ENCODE measurements at regions not wholly inside any gene's neighbourhood (a gene's known extent, or its start where the extent isn't known, plus 50 kb on each side); places are given as distances from the start of the nearest gene placed in this dataset.

DNA sequence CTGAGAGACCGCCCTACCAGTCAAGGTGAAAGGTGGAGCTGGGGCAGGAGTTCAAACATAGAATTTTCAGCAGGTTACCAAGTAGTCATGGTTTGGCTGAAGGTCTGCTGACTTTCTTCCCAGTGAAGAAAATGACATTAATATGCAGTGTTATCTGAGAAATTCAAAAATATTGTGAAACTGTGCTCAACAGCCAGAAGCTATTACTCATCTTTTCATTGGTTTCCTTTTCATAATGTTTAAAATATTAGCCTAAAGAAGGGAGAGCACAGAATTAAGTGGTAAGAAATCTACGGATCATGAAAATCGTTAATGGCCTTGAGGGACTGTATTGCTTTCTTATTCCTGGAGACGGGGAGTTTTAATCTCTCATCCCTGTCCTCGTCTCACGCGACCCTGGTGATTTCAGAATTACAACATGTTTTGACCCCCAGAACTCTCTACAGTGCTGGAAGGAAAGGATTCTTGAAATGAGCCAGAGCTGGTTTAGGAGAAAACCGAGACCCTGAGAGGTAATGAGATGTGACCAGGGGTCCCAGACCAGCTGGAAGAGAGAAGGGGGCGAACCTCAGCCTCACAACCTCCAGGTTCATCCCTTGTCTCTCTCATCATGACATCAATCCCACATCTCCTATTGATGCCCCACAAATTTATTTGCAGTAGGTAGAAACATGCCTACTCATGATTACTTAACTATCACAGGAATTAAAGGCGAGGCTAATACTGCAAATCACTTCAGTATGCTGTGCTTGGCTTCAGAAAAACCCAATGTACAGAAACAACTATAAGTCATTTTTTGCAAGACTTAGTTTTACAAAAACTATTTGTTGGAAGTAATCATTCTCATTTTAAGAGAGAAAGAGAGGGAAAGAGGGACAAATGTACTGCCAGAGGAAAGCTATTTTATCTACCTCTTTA lies 209.5 kb downstream of the FNDC1 start:
- Histone ChIP-seq H3K27me3 (ENCODE audit: control insufficient read depth, low read length) (no peaks in the 10 kb centered on the region), H3K36me3 (ENCODE audit: control insufficient read depth, low read length) (no peaks in the 10 kb centered on the region), H3K79me2 (ENCODE audit: control insufficient read depth, low read length) (no peaks in the 10 kb centered on the region), H3K4me2 (ENCODE audit: low read length) (no peak overlapping the region), H3K9me3 (ENCODE audit: control insufficient read depth, insufficient read depth, low read length) (no peaks in the 10 kb centered on the region), H3K4me1 (ENCODE audit: control insufficient read depth, low read length) (no peaks in the 10 kb centered on the region), H3K27ac (ENCODE audit: low read depth, low read length) (no peak overlapping the region), H3K4me3 (ENCODE audit: low read length) (no peak overlapping the region), H3F3A (ENCODE audit: control insufficient read depth, insufficient read depth) (no peaks in the 10 kb centered on the region), H4K20me1 (ENCODE audit: control insufficient read depth, insufficient read depth, low read depth, low read length) (no peaks in the 10 kb centered on the region), H3K9me2 (replicated peaks; ENCODE audit: control insufficient read depth, low read length) (no peaks in the 10 kb centered on the region)
- TF ChIP-seq, protein P1, sequence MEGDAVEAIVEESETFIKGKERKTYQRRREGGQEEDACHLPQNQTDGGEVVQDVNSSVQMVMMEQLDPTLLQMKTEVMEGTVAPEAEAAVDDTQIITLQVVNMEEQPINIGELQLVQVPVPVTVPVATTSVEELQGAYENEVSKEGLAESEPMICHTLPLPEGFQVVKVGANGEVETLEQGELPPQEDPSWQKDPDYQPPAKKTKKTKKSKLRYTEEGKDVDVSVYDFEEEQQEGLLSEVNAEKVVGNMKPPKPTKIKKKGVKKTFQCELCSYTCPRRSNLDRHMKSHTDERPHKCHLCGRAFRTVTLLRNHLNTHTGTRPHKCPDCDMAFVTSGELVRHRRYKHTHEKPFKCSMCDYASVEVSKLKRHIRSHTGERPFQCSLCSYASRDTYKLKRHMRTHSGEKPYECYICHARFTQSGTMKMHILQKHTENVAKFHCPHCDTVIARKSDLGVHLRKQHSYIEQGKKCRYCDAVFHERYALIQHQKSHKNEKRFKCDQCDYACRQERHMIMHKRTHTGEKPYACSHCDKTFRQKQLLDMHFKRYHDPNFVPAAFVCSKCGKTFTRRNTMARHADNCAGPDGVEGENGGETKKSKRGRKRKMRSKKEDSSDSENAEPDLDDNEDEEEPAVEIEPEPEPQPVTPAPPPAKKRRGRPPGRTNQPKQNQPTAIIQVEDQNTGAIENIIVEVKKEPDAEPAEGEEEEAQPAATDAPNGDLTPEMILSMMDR (IDR thresholded peaks at IDR 0.05; ENCODE audit: low read depth, low read length, poor library complexity, severe bottlenecking) = no peak
- no peak for TF ChIP-seq EZH2phosphoT487 (IDR thresholded peaks at IDR 0.05; ENCODE audit: borderline replicate concordance, low read length)

DNA sequence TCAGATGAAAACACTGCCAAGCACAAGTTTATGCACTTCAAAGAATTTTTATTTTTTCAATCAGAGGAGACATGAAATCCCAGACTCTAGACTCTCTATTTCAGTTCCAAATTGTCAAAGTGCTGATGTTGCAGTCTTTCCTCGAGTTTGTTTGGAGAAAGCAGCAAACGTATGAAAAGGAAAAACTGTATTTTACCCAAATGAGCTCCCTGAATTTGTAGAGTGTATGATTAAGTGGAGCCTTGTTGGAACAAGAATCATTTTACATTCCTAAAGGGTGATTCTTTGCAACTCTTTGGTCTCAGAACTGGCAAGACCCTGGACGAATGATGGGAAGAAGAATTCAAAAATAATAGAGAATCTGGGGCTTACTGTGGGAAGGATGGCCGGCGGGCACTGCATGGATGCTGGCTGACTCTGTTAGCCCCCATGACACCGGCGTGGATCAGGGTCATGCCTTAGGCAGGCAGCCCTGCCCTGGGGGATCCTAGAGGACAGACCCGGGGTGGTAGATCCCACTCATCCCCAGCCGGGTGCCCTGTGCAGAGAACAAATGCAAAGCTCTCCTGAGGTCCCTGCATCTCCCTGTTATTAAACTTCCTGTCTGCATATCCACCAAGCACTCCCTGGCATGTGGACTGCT lies 207.4 kb downstream of the FNDC1 start:
- no peaks in the 10 kb centered on the region for H3K27me3 ChIP-seq (ENCODE audit: control insufficient read depth, low read length)
- no peaks in the 10 kb centered on the region for H4K20me1 ChIP-seq (ENCODE audit: control insufficient read depth, insufficient read depth, low read depth, low read length)
- no peaks in the 10 kb centered on the region for H3K9me2 ChIP-seq (replicated peaks; ENCODE audit: control insufficient read depth, low read length)
- no peaks in the 10 kb centered on the region for H3K4me1 ChIP-seq (ENCODE audit: control insufficient read depth, low read length)
- no peak overlapping the region for H3K4me3 ChIP-seq (ENCODE audit: low read length)
- no peak overlapping the region for H3K4me2 ChIP-seq (ENCODE audit: low read length)
- H3K9me3 ChIP-seq (ENCODE audit: control insufficient read depth, insufficient read depth, low read length) = 0 out of 2 replicates have a peak, but pooled peaks cover under 1% of the 10 kb centered on the region
- H3F3A ChIP-seq (ENCODE audit: control insufficient read depth, insufficient read depth) = no peaks in the 10 kb centered on the region
- no peaks in the 10 kb centered on the region for H3K36me3 ChIP-seq (ENCODE audit: control insufficient read depth, low read length)
- H3K79me2 ChIP-seq (ENCODE audit: control insufficient read depth, low read length) = no peaks in the 10 kb centered on the region
- no peak overlapping the region for H3K27ac ChIP-seq (ENCODE audit: low read depth, low read length)
- TF ChIP-seq, protein P1 (IDR thresholded peaks at IDR 0.05; ENCODE audit: low read depth, low read length, poor library complexity, severe bottlenecking) = no peak
- TF ChIP-seq EZH2phosphoT487 (IDR thresholded peaks at IDR 0.05; ENCODE audit: borderline replicate concordance, low read length) = no peak

DNA sequence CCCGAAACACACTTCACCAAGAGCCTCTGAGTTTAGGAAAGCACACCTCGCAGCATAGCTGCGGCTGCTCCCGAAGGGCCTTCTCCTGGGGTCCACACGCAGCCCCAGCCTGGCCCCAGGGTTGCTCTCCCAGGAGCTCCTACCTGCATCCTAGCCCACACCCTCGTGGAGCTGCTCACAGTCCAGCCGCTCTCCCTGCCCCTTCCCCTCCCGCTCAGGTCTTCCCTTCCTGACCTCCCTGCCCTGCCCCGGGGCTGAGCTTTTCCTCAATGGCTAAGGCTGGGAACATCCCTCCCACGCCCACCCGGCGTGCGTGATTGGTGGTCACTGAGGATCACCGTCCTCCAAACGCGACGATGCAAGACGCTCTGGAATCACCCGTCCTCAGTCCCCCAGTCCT lies 205.8 kb downstream of the FNDC1 start:
- Histone ChIP-seq H3K9me2 (replicated peaks; ENCODE audit: control insufficient read depth, low read length) (no peaks in the 10 kb centered on the region), H3K4me2 (ENCODE audit: low read length) (no peak overlapping the region), H3K36me3 (ENCODE audit: control insufficient read depth, low read length) (no peaks in the 10 kb centered on the region), H4K20me1 (ENCODE audit: control insufficient read depth, insufficient read depth, low read depth, low read length) (no peaks in the 10 kb centered on the region), H3K9me3 (ENCODE audit: control insufficient read depth, insufficient read depth, low read length) (peaks cover 6% of the 10 kb centered on the region; the same call in 1 of the 2 replicates), H3K27me3 (ENCODE audit: control insufficient read depth, low read length) (no peaks in the 10 kb centered on the region), H3K4me1 (ENCODE audit: control insufficient read depth, low read length) (no peaks in the 10 kb centered on the region), H3K4me3 (ENCODE audit: low read length) (no peak overlapping the region), H3K27ac (ENCODE audit: low read depth, low read length) (no peak overlapping the region), H3F3A (ENCODE audit: control insufficient read depth, insufficient read depth) (no peaks in the 10 kb centered on the region), H3K79me2 (ENCODE audit: control insufficient read depth, low read length) (no peaks in the 10 kb centered on the region)
- TF ChIP-seq EZH2phosphoT487 (IDR thresholded peaks at IDR 0.05; ENCODE audit: borderline replicate concordance, low read length) = no peak
- TF ChIP-seq, protein P1 (IDR thresholded peaks at IDR 0.05; ENCODE audit: low read depth, low read length, poor library complexity, severe bottlenecking) = no peak
